Activated B cell treated with CpG ODN at 0.5 μM for 24 hours (primary cell): ENCODE measurements at regions not wholly inside any gene's neighbourhood (a gene's known extent, or its start where the extent isn't known, plus 50 kb on each side); places are given as distances from the start of the nearest gene placed in this dataset.

Experiments
- ATAC-seq: fragments of 200-7000 bp; cut with Tn5 transposase; one replicate; pipeline ENCODE4 v1.10.0; 2021; ENCODE audit warnings: low read depth, mild to moderate bottlenecking, moderate library complexity
- CTCF ChIA-PET: fragments of 350-600 bp; sonication (Branson Sonifier 250); formaldehyde crosslinking; loops from one replicate; lab custom pipeline; 2021; ENCODE audit warnings: antibody characterized with exemption; lab: Charles Lee
- POLR2A ChIA-PET: fragments of 350-600 bp; sonication (Branson Sonifier 250); formaldehyde crosslinking; loops from one replicate; lab custom pipeline; 2021; ENCODE audit warnings: antibody characterized with exemption; lab: Charles Lee
- DNase-seq: peaks from one replicate; pipeline ENCODE4 v3.0.0; 2022
- H3K27ac Mint-ChIP-seq: one replicate; pipeline ENCODE4 v1.8.0; 2020; ENCODE audit warnings: mixed read lengths
- H3K27me3 Mint-ChIP-seq: one replicate; pipeline ENCODE4 v1.8.0; 2021; ENCODE audit warnings: mixed read lengths
- H3K36me3 Mint-ChIP-seq: one replicate; pipeline ENCODE4 v1.8.0; 2021; ENCODE audit warnings: low read depth, mixed read lengths
- H3K4me1 Mint-ChIP-seq: one replicate; pipeline ENCODE4 v1.8.0; 2021; ENCODE audit warnings: mixed read lengths
- H3K4me3 Mint-ChIP-seq: one replicate; pipeline ENCODE4 v1.8.0; 2020; ENCODE audit warnings: mild to moderate bottlenecking, mixed read lengths
- H3K9me3 Mint-ChIP-seq: one replicate; pipeline ENCODE4 v1.8.0; 2020; ENCODE audit warnings: mixed read lengths
- intact Hi-C: fragments of 100-400 bp; cut with micrococcal nuclease; formaldehyde crosslinking; loops from one replicate; pipeline ENCODE4 v1.15.1; 2024
- TF ChIP-seq, protein P1 (sequence below): fragments of 200-600 bp; IDR thresholded peaks from one replicate; pipeline ENCODE4 v1.8.0; 2022; ENCODE audit warnings: antibody characterized with exemption, mild to moderate bottlenecking

DNA sequence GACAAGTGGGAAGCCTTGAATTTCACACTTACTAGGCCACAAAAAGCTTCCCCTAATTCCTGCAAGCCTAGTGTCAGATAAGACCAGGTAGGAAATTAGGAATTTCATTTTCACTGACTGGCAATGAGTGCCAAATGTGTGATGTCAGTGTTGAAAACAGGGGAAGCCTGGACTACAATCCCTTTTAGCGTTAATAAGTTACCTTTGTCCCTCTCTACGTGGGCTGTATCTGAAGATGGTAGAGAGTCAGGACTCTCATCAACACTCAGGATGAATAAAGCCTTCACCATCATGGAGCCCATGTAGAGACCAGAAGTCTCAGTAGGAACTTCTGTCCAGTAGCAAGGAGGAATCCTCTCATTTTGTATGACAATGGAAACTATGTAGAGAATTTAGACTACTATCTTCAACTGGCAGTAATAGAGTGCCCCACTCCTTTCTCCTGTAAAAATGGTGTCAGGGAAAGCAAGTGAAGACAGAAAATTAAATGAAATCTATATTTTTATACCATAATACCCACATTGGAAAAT, 324.1 kb upstream of the KLHL1 start:
- intact Hi-C loops = no loop called here
- CTCF ChIA-PET = no interaction called here

DNA sequence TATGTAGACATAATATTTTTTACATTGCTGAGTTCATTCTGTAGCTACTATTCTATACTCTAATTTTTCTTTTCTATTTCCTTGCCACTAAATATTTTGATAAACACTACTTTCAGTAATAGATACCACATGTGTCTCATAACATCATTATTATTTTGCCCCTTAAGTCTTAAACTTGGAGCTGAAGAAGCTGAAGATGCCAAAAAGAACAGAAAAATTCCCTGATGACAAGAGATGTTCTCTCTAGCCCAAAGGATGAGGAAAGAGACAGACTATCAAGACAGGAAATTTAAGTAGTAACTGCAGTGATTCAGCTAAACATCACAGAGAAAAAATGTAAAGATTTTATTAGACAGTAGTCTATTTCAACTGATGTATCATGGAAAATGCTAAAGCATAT, 322.0 kb upstream of the KLHL1 start:
- no peaks in the 10 kb centered on the region for H3K4me1 Mint-ChIP-seq

More for the DNA sequence above, 324.1 kb upstream of the KLHL1 start:
- POLR2A ChIA-PET = no interaction called here
- Mint-ChIP-seq H3K4me3 (no peak overlapping the region), H3K36me3 (no peaks in the 10 kb centered on the region), H3K9me3 (peaks cover 3% of the 10 kb centered on the region), H3K4me1 (no peaks in the 10 kb centered on the region), H3K27me3 (no peaks in the 10 kb centered on the region), H3K27ac (no peak overlapping the region)
- DNase-seq (no peak), ATAC-seq (no peak)
- TF ChIP-seq, protein P1, sequence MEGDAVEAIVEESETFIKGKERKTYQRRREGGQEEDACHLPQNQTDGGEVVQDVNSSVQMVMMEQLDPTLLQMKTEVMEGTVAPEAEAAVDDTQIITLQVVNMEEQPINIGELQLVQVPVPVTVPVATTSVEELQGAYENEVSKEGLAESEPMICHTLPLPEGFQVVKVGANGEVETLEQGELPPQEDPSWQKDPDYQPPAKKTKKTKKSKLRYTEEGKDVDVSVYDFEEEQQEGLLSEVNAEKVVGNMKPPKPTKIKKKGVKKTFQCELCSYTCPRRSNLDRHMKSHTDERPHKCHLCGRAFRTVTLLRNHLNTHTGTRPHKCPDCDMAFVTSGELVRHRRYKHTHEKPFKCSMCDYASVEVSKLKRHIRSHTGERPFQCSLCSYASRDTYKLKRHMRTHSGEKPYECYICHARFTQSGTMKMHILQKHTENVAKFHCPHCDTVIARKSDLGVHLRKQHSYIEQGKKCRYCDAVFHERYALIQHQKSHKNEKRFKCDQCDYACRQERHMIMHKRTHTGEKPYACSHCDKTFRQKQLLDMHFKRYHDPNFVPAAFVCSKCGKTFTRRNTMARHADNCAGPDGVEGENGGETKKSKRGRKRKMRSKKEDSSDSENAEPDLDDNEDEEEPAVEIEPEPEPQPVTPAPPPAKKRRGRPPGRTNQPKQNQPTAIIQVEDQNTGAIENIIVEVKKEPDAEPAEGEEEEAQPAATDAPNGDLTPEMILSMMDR = no peak

DNA sequence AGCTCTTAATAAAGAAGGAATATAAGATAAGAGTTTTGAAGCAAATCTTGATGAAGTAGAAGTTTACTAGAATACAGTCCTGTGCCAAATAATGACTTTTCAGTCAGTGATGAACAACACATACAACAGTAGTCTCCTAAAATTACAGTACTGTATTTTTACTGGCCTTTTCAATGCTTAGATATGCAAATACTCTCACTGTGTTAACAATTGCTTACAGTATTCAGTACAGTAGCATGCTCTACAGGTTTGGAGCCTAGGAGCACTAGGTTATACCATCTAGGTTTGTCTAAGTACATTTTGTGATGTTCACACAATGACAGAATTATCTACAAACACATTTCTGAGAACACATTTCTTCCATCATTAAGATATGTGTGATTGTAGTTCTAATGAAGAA, 316.7 kb upstream of the KLHL1 start:
- POLR2A ChIA-PET = no interaction called here
- no peak for DNase-seq
- H3K27ac Mint-ChIP-seq = no peak overlapping the region
- CTCF ChIA-PET = no interaction called here
- TF ChIP-seq, protein P1 = no peak
- H3K27me3 Mint-ChIP-seq = no peaks in the 10 kb centered on the region
- H3K4me1 Mint-ChIP-seq = no peaks in the 10 kb centered on the region
- no peaks in the 10 kb centered on the region for H3K36me3 Mint-ChIP-seq
- no peak overlapping the region for H3K4me3 Mint-ChIP-seq
- H3K9me3 Mint-ChIP-seq = peaks cover 5% of the 10 kb centered on the region
- intact Hi-C loops = no loop called here
- no peak for ATAC-seq

More for the DNA sequence above, 322.0 kb upstream of the KLHL1 start:
- H3K27ac Mint-ChIP-seq = no peak overlapping the region
- ATAC-seq (no peak), DNase-seq (no peak)
- intact Hi-C loops = no loop called here
- no peaks in the 10 kb centered on the region for H3K27me3 Mint-ChIP-seq
- POLR2A ChIA-PET = no interaction called here
- TF ChIP-seq, protein P1 = no peak
- H3K36me3 Mint-ChIP-seq = no peaks in the 10 kb centered on the region
- no peaks in the 10 kb centered on the region for H3K9me3 Mint-ChIP-seq
- CTCF ChIA-PET = no interaction called here
- H3K4me3 Mint-ChIP-seq = no peak overlapping the region

DNA sequence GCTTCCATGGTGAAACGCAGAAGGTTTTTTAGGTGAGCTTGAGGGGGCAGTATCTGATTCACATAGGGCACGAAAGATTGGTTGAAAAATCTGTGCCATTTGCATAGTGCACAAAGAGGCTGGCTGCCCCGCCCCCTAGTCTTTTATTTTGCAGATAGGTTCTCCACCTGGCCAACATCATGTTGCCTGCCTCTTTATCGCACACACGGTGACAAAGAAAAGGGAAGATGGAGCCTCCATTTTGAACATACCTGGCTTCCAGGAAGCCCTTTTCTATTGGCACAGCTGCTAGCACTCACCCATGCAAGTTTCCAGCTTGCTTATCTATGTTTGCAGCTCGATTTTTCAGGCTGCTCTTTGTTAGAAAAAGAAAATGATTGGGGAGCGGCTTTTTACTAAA, 316.2 kb upstream of the KLHL1 start:
- ATAC-seq (no peak), DNase-seq (no peak)
- Mint-ChIP-seq H3K4me3 (no peak overlapping the region), H3K27ac (no peak overlapping the region), H3K27me3 (no peaks in the 10 kb centered on the region), H3K4me1 (no peaks in the 10 kb centered on the region), H3K36me3 (no peaks in the 10 kb centered on the region), H3K9me3 (peaks cover 5% of the 10 kb centered on the region)
- intact Hi-C loops = no loop called here
- ChIA-PET POLR2A (no interaction called here), CTCF (no interaction called here)
- TF ChIP-seq, protein P1 = no peak

DNA sequence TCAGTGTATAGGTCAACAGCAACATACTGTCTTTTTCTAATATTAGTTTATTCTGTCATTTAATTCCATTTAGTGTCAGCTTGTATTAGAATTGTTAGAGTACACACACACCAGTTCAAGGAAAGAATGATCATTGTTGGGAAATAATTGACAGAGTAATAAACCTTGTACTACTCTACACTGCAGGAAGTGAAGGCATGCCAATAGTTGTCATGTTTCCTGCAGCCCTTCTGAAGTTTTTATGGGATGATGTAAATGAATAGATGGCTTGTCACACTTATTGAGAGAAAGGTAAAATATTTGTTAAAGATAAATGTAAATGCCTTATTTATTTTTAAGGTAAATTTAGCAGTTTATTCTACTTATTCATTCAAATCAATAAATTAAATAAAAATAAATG, 306.9 kb upstream of the KLHL1 start:
- Mint-ChIP-seq H3K4me3 (no peak overlapping the region), H3K4me1 (no peaks in the 10 kb centered on the region), H3K9me3 (no peaks in the 10 kb centered on the region), H3K27ac (no peak overlapping the region), H3K27me3 (no peaks in the 10 kb centered on the region), H3K36me3 (no peaks in the 10 kb centered on the region)
- intact Hi-C loops = no loop called here
- POLR2A ChIA-PET = no interaction called here
- CTCF ChIA-PET = no interaction called here
- ATAC-seq = no peak
- DNase-seq = no peak
- TF ChIP-seq, protein P1 = no peak
